Mesenchymal stem cell (in vitro differentiated cells and primary cell): ENCODE measurements at regions not wholly inside any gene's neighbourhood (a gene's known extent, or its start where the extent isn't known, plus 50 kb on each side); places are given as distances from the start of the nearest gene placed in this dataset.
"Not testable (repeated sequence)": the region's sequence is repeated elsewhere in the genome, so short reads cannot be mapped to it uniquely, and the experiment has no call there.

Experiments
- DNase-seq: peaks from one replicate; pipeline ENCODE4 v3.0.0-alpha.2; 2013
- H2AFZ ChIP-seq: one replicate; pipeline ENCODE4 v1.6.1; 2013; ENCODE audit warnings: low read depth, mild to moderate bottlenecking, control low read depth, inconsistent platforms, low read length, moderate library complexity
- H2AK5ac ChIP-seq: 2 replicates; pipeline ENCODE4 v1.6.1; 2013; ENCODE audit warnings: low read length, moderate library complexity, mild to moderate bottlenecking, inconsistent platforms; ENCODE audit not compliant: severe bottlenecking
- H2BK120ac ChIP-seq: one replicate; pipeline ENCODE4 v1.6.1; 2013; ENCODE audit warnings: low read depth, mild to moderate bottlenecking, inconsistent platforms, low read length, moderate library complexity
- H2BK12ac ChIP-seq, 2 experiments: one replicate each; pipeline ENCODE4 v1.6.1; 2013; ENCODE audit warnings: inconsistent platforms in 2 of 2, low read length in 2 of 2, mild to moderate bottlenecking in 2 of 2, moderate library complexity in 2 of 2, control low read depth in 1 of 2
- H2BK15ac ChIP-seq: one replicate; pipeline ENCODE4 v1.6.1; 2013; ENCODE audit warnings: mild to moderate bottlenecking, low read depth, inconsistent platforms; ENCODE audit not compliant: poor library complexity, severe bottlenecking
- H2BK5ac ChIP-seq: 2 replicates; pipeline ENCODE4 v1.6.1; 2013; ENCODE audit warnings: low read depth, mild to moderate bottlenecking, low read length, control low read depth, inconsistent platforms; ENCODE audit not compliant: poor library complexity, severe bottlenecking
- H3K14ac ChIP-seq, 2 experiments: one replicate each; pipeline ENCODE4 v1.6.1; 2013; ENCODE audit warnings: inconsistent platforms in 2 of 2, low read length in 2 of 2, control low read depth in 1 of 2, mild to moderate bottlenecking in 1 of 2, moderate library complexity in 1 of 2
- H3K18ac ChIP-seq, 2 experiments: one replicate each; pipeline ENCODE4 v1.6.1; 2013; ENCODE audit warnings: inconsistent platforms in 2 of 2, low read length in 2 of 2, control low read depth in 1 of 2, low read depth in 1 of 2, mild to moderate bottlenecking in 1 of 2
- H3K23ac ChIP-seq, 2 experiments: one replicate each; pipeline ENCODE4 v1.6.1; 2013; ENCODE audit warnings: inconsistent platforms in 2 of 2, low read length in 2 of 2, mild to moderate bottlenecking in 2 of 2, moderate library complexity in 2 of 2, control low read depth in 1 of 2
- H3K27ac ChIP-seq: 2 replicates; pipeline ENCODE4 v1.5.1; 2013; ENCODE audit warnings: mild to moderate bottlenecking, moderate library complexity, low read length, control low read depth, inconsistent platforms; ENCODE audit not compliant: poor library complexity, severe bottlenecking
- H3K27me3 ChIP-seq, 2 experiments: 2 replicates each; pipeline versions ENCODE4 v1.6.1 to v1.7.0; 2013; ENCODE audit warnings: low read length in 2 of 2, mild to moderate bottlenecking in 2 of 2, moderate library complexity in 2 of 2, control low read depth in 1 of 2, inconsistent platforms in 1 of 2; ENCODE audit not compliant: control insufficient read depth in 1 of 2, insufficient read depth in 1 of 2
- H3K36me3 ChIP-seq, 2 experiments: 2 replicates each; pipeline versions ENCODE4 v1.6.1 to v1.7.0; 2013; ENCODE audit warnings: low read length in 2 of 2, control low read depth in 1 of 2, inconsistent platforms in 1 of 2, low read depth in 1 of 2, mild to moderate bottlenecking in 1 of 2; ENCODE audit not compliant: insufficient read depth in 2 of 2, control insufficient read depth in 1 of 2
- H3K4ac ChIP-seq, 2 experiments: one replicate each; pipeline ENCODE4 v1.6.1; 2013; ENCODE audit warnings: inconsistent platforms in 2 of 2, low read length in 2 of 2, mild to moderate bottlenecking in 2 of 2, moderate library complexity in 2 of 2, control low read depth in 1 of 2, low read depth in 1 of 2
- H3K4me1 ChIP-seq: 2 replicates; pipeline ENCODE4 v1.6.1; 2013; ENCODE audit warnings: low read depth, low read length, control low read depth; ENCODE audit not compliant: control insufficient read depth, insufficient read depth
- H3K4me2 ChIP-seq: 2 replicates; pipeline ENCODE4 v1.6.1; 2013; ENCODE audit warnings: low read length, mild to moderate bottlenecking, inconsistent platforms; ENCODE audit not compliant: poor library complexity, severe bottlenecking
- H3K4me3 ChIP-seq, 2 experiments: 2 replicates each; pipeline versions ENCODE4 v1.5.1 to v1.7.0; 2013; ENCODE audit warnings: low read length in 2 of 2, mild to moderate bottlenecking in 2 of 2, control low read depth in 1 of 2, low read depth in 1 of 2; ENCODE audit not compliant: insufficient read depth in 1 of 2
- H3K79me1 ChIP-seq: replicated peaks from 2 replicates; pipeline ENCODE4 v1.6.1; 2013; ENCODE audit warnings: mild to moderate bottlenecking, control low read depth, low read length, inconsistent platforms; ENCODE audit not compliant: poor library complexity, severe bottlenecking
- H3K9ac ChIP-seq: 2 replicates; pipeline ENCODE4 v1.7.0; 2013; ENCODE audit warnings: mild to moderate bottlenecking, low read length, moderate library complexity
- H3K9me3 ChIP-seq: 2 replicates; pipeline ENCODE4 v1.7.0; 2013; ENCODE audit warnings: mild to moderate bottlenecking, low read length; ENCODE audit not compliant: control insufficient read depth
- H4K8ac ChIP-seq: one replicate; pipeline ENCODE4 v1.6.1; 2013; ENCODE audit warnings: inconsistent platforms, mild to moderate bottlenecking, low read length, moderate library complexity
- H4K91ac ChIP-seq: one replicate; pipeline ENCODE4 v1.6.1; 2013; ENCODE audit warnings: mild to moderate bottlenecking, low read length, inconsistent platforms
- WGBS: methylation state at CpG from one replicate; pipeline ENCODE4 v1.1.7; 2013; ENCODE audit warnings: mixed read lengths; 5-methylcytosine and 5-hydroxymethylcytosine counted together

DNA sequence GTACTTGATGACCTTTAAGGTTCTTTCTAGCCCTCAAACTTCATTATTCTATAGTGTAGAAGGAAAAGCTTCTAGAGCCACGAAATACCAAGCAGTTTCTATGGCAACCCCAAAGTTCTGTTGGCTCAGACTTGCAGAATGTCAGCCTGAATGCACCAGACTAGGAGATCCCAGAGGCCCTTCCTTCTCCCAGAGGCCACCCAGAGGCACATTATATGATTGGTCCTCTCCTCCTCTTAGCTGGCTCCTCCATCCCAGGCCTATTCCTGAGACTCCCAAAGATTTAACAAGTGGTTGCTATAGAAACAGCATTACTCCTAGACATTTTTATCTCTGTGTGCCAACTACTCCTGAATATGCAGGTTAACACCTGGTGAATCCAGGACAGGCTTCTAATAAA lies 69.2 kb upstream of the CCDC90B start:
- Histone ChIP-seq H3K9ac (no peak overlapping the region), H3K36me3 (no peaks in the 10 kb centered on the region), H3K4me2 (no peak overlapping the region), H2BK5ac (no peak overlapping the region), H2BK15ac (no peak overlapping the region), H3K23ac (no peak overlapping the region), H3K4me3 (no peak overlapping the region), H3K9me3 (peaks cover 6% of the 10 kb centered on the region), H3K27me3 (no peaks in the 10 kb centered on the region), H3K27ac (no peak overlapping the region), H3K4me1 (no peaks in the 10 kb centered on the region), H3K14ac (no peak overlapping the region), H2AK5ac (no peak overlapping the region), H2AFZ (no peak overlapping the region), H4K91ac (no peak overlapping the region), H3K18ac (no peak overlapping the region), H3K4ac (no peak overlapping the region), H3K79me1 (no peaks in the 10 kb centered on the region), H2BK12ac (no peak overlapping the region), H4K8ac (no peak overlapping the region), H2BK120ac (no peak overlapping the region)
- DNase-seq = no peak
- 29% methylated on average over 1 of the region's 1 CpG for WGBS

- Histone ChIP-seq H3K14ac (no peak overlapping the region), H3K36me3 (no peaks in the 10 kb centered on the region), H3K4me3 (no peak overlapping the region), H3K4me2 (no peak overlapping the region), H2BK120ac (no peak overlapping the region), H3K18ac (no peak overlapping the region), H3K9me3 (no peaks in the 10 kb centered on the region), H2AFZ (no peak overlapping the region), H3K79me1 (no peaks in the 10 kb centered on the region), H4K8ac (no peak overlapping the region), H2BK5ac (no peak overlapping the region), H3K27ac (no peak overlapping the region), H4K91ac (no peak overlapping the region), H2BK15ac (no peak overlapping the region), H3K9ac (no peak overlapping the region), H3K4ac (no peak overlapping the region), H2BK12ac (no peak overlapping the region), H3K23ac (no peak overlapping the region), H3K27me3 (no peaks in the 10 kb centered on the region), H3K4me1 (no peaks in the 10 kb centered on the region), H2AK5ac (no peak overlapping the region)
- 87% methylated on average over 3 of the region's 3 CpGs for WGBS
- no peak for DNase-seq
These were observed 64.0 kb upstream of the CCDC90B start for GRCh38 chr11:83350187-83350586.

DNA sequence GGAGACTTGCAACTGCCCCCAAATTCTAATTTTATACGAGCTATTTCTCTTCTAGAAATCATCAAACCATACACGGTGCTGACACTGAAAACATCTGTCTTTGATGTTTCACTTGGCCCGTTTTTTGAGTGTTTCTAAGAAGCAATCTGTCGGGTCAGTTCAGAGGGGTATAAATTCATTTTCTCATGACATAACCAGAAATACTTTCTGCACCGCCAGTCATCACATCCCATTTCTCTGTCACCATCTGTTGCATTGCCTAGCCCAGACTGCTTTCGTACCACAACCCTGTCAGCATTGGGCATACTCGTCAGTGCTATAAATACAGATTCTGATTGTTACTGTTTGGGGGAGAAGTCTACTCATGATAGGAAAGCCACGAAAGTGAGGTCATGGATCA lies 63.1 kb upstream of the CCDC90B start:
- H3K4me3 ChIP-seq = no peak overlapping the region
- no peak overlapping the region for H3K14ac ChIP-seq
- no peaks in the 10 kb centered on the region for H3K36me3 ChIP-seq
- no peak overlapping the region for H2AK5ac ChIP-seq
- no peak overlapping the region for H3K23ac ChIP-seq
- H2BK15ac ChIP-seq = no peak overlapping the region
- H3K9ac ChIP-seq = no peak overlapping the region
- no peak overlapping the region for H4K8ac ChIP-seq
- H2BK5ac ChIP-seq = no peak overlapping the region
- no peak overlapping the region for H3K18ac ChIP-seq
- H3K9me3 ChIP-seq = no peaks in the 10 kb centered on the region
- no peak overlapping the region for H2BK120ac ChIP-seq
- no peaks in the 10 kb centered on the region for H3K27me3 ChIP-seq
- no peaks in the 10 kb centered on the region for H3K79me1 ChIP-seq
- H3K4me2 ChIP-seq = no peak overlapping the region
- no peaks in the 10 kb centered on the region for H3K4me1 ChIP-seq
- no peak for DNase-seq
- no peak overlapping the region for H3K27ac ChIP-seq
- no peak overlapping the region for H2BK12ac ChIP-seq
- WGBS = 73% methylated on average over 7 of the region's 8 CpGs
- H4K91ac ChIP-seq = no peak overlapping the region
- no peak overlapping the region for H3K4ac ChIP-seq
- no peak overlapping the region for H2AFZ ChIP-seq

- not testable (repeated sequence) for DNase-seq, H3K9ac ChIP-seq, H3K27ac ChIP-seq, H3K4ac ChIP-seq, H3K4me3 ChIP-seq, H3K79me1 ChIP-seq, H2AFZ ChIP-seq, H3K27me3 ChIP-seq, H4K8ac ChIP-seq, H3K14ac ChIP-seq, H4K91ac ChIP-seq, H2BK12ac ChIP-seq, H3K36me3 ChIP-seq, H3K23ac ChIP-seq, H2BK15ac ChIP-seq, H3K18ac ChIP-seq, H2BK5ac ChIP-seq, H2AK5ac ChIP-seq, H2BK120ac ChIP-seq, H3K4me2 ChIP-seq, H3K9me3 ChIP-seq, H3K4me1 ChIP-seq
- WGBS = 87% methylated on average over 12 of the region's 12 CpGs
These were observed 60.5 kb upstream of the CCDC90B start for GRCh38 chr11:83346706-83347105.
